Upper lobe of left lung (tissue), 6 donors: ENCODE measurements at regions not wholly inside any gene's neighbourhood (a gene's known extent, or its start where the extent isn't known, plus 50 kb on each side); places are given as distances from the start of the nearest gene placed in this dataset.
"Not testable (repeated sequence)": the region's sequence is repeated elsewhere in the genome, so short reads cannot be mapped to it uniquely, and the experiment has no call there.

Experiments
- ATAC-seq, 2 donors: fragments of 200-7000 bp; cut with Tn5 transposase; one replicate each; pipeline ENCODE4 v1.9.1; 2022; ENCODE audit warnings: mild to moderate bottlenecking in 2 of 2, moderate library complexity in 2 of 2; ENCODE audit not compliant: low FRiP score in 2 of 2
- DNase-seq, 2 donors: peaks; one replicate each; pipeline ENCODE4 v3.0.0-alpha.2; 2019 to 2020
- H3K27ac ChIP-seq, 4 donors: fragments of 200-600 bp; sonication (generic); one replicate each; pipeline ENCODE4 v1.5.1; 2016 to 2019
- H3K27me3 ChIP-seq, 4 donors: fragments of 200-600 bp; sonication (generic); one replicate each; pipeline ENCODE4 v1.5.1; 2017 to 2019
- H3K36me3 ChIP-seq, 4 donors: fragments of 200-600 bp; sonication (generic); one replicate each; pipeline ENCODE4 v1.5.1; 2016 to 2019
- H3K4me1 ChIP-seq, 4 donors: fragments of 200-600 bp; sonication (generic); one replicate each; pipeline ENCODE4 v1.5.1; 2018 to 2019
- H3K4me3 ChIP-seq, 4 donors: fragments of 200-600 bp; sonication (generic); one replicate each; pipeline ENCODE4 v1.5.1; 2017 to 2019; ENCODE audit warnings: mild to moderate bottlenecking in 2 of 4, moderate library complexity in 1 of 4
- H3K9me3 ChIP-seq, 4 donors: fragments of 200-600 bp; sonication (generic); one replicate each; pipeline ENCODE4 v1.5.1; 2018 to 2019
- CTCF ChIP-seq, 6 experiments: fragments of 450-650 bp in 4 of 6; fragments of 200-600 bp in 2 of 6; sonication (generic) in 2 of 6; IDR thresholded peaks; one replicate each; pipeline ENCODE4 v1.5.1; 2016 to 2019; ENCODE audit warnings: antibody characterized with exemption in 6 of 6
- EP300 ChIP-seq, 4 donors: sonication (generic); formaldehyde crosslinking; IDR thresholded peaks; one replicate each; pipeline ENCODE4 v1.5.1; 2017; ENCODE audit warnings: antibody characterized with exemption in 4 of 4, control low read depth in 2 of 4
- POLR2A ChIP-seq, 4 donors: fragments of 450-650 bp; IDR thresholded peaks; one replicate each; pipeline ENCODE4 v1.5.1; 2016 to 2017; ENCODE audit warnings: antibody characterized with exemption in 4 of 4, mild to moderate bottlenecking in 2 of 4
- POLR2AphosphoS5 ChIP-seq, 2 donors: sonication (generic); formaldehyde crosslinking; IDR thresholded peaks; one replicate each; pipeline ENCODE4 v1.5.1; 2017; ENCODE audit warnings: antibody characterized with exemption in 2 of 2
- WGBS, 2 donors: methylation state at CpG; one replicate each; pipeline ENCODE4 v1.1.5; 2017 to 2018; 5-methylcytosine and 5-hydroxymethylcytosine counted together
- donor health status: DM: no; HTN: no; CAD: no; lungs with moderate emphysema.
- donor health status: DM: no; HTN: yes; CAD: no; lungs with severe emphysema.

- Histone ChIP-seq H3K27ac (no peak overlapping the region), H3K36me3 (no peaks in the 10 kb centered on the region), H3K9me3 (no peaks in the 10 kb centered on the region), H3K4me1 (peaks cover 0 to 5% (median 0%) of the 10 kb centered on the region in 4 donors), H3K27me3 (no peaks in the 10 kb centered on the region), H3K4me3 (no peak overlapping the region)
- TF ChIP-seq POLR2AphosphoS5 (IDR thresholded peaks at IDR 0.05) (no peak), EP300 (IDR thresholded peaks at IDR 0.05) (no peak), POLR2A (IDR thresholded peaks at IDR 0.05) (no peak), CTCF (IDR thresholded peaks at IDR 0.05) (no peak)
- ATAC-seq (no peak), DNase-seq (peak in 1 of 2 donors; percentile 25)
- WGBS, 2 donors = 72 to 76% methylated on average over 17 of the region's 17 CpGs
These were observed 255.8 kb upstream of the FOXN3 start for GRCh38 chr14:89672636-89673511.

- TF ChIP-seq EP300 (IDR thresholded peaks at IDR 0.05) (no peak), POLR2AphosphoS5 (IDR thresholded peaks at IDR 0.05) (peak in 1 of 2 donors; percentile 9)
- Histone ChIP-seq H3K27ac (no peak overlapping the region), H3K4me3 (no peak overlapping the region), H3K4me1 (peaks cover 0 to 5% (median 0%) of the 10 kb centered on the region in 4 donors), H3K9me3 (peaks cover 0 to 3% (median 0%) of the 10 kb centered on the region in 4 donors), H3K36me3 (no peaks in the 10 kb centered on the region), H3K27me3 (no peaks in the 10 kb centered on the region)
- DNase-seq (peak; percentile 42 to 51), ATAC-seq (peak in 1 of 2 donors; percentile 40)
- WGBS, 2 donors = 66 to 78% methylated on average over 11 of the region's 11 CpGs
These were observed 252.2 kb upstream of the FOXN3 start for GRCh38 chr14:89669193-89669592.

- H3K9me3 ChIP-seq = peaks cover 0 to 3% (median 0%) of the 10 kb centered on the region in 4 donors
- no peak for TF ChIP-seq CTCF (IDR thresholded peaks at IDR 0.05)
- no peak for TF ChIP-seq POLR2AphosphoS5 (IDR thresholded peaks at IDR 0.05)
- TF ChIP-seq POLR2A (IDR thresholded peaks at IDR 0.05) = no peak
- no peak for TF ChIP-seq EP300 (IDR thresholded peaks at IDR 0.05)
- peaks cover 0 to 5% (median 0%) of the 10 kb centered on the region in 4 donors for H3K4me1 ChIP-seq
- no peak for DNase-seq
- no peak for ATAC-seq
- H3K36me3 ChIP-seq = no peaks in the 10 kb centered on the region
- no peaks in the 10 kb centered on the region for H3K27me3 ChIP-seq
- no peak overlapping the region for H3K27ac ChIP-seq
- WGBS, 2 donors = 31 to 72% methylated on average over 7 of the region's 7 CpGs
- no peak overlapping the region for H3K4me3 ChIP-seq
These were observed 250.9 kb upstream of the FOXN3 start for GRCh38 chr14:89667983-89668382.

- WGBS, 2 donors = 85 to 93% methylated on average over 7 of the region's 7 CpGs
These were observed 248.5 kb upstream of the FOXN3 start for GRCh38 chr14:89665300-89666081.

GRCh38 chr14:89661392-89661791 is 244.4 kb upstream of the FOXN3 start:
- DNase-seq = no peak
- WGBS, 2 donors = 93% methylated on average over 4 of the region's 4 CpGs
- ATAC-seq = no peak
- Histone ChIP-seq H3K9me3 (peaks cover 0 to 3% (median 0%) of the 10 kb centered on the region in 4 donors), H3K27ac (no peak overlapping the region), H3K36me3 (no peaks in the 10 kb centered on the region), H3K27me3 (no peaks in the 10 kb centered on the region), H3K4me1 (no peaks in the 10 kb centered on the region), H3K4me3 (no peak overlapping the region)
- TF ChIP-seq CTCF (IDR thresholded peaks at IDR 0.05) = no peak
- TF ChIP-seq POLR2AphosphoS5 (IDR thresholded peaks at IDR 0.05) = no peak
- TF ChIP-seq EP300 (IDR thresholded peaks at IDR 0.05) = no peak
- TF ChIP-seq POLR2A (IDR thresholded peaks at IDR 0.05) = no peak

More at GRCh38 chr14:89665300-89666081, 248.5 kb upstream of the FOXN3 start:
- not testable (repeated sequence) for H3K4me1 ChIP-seq, H3K9me3 ChIP-seq, H3K27ac ChIP-seq, DNase-seq, ATAC-seq, H3K27me3 ChIP-seq, H3K4me3 ChIP-seq, H3K36me3 ChIP-seq

- not testable (repeated sequence) for H3K27ac ChIP-seq, H3K27me3 ChIP-seq, H3K4me1 ChIP-seq, DNase-seq, ATAC-seq, H3K4me3 ChIP-seq, H3K9me3 ChIP-seq, H3K36me3 ChIP-seq
- WGBS, 2 donors = 95 to 97% methylated on average over 6 of the region's 6 CpGs
These were observed 243.7 kb upstream of the FOXN3 start for GRCh38 chr14:89660625-89661233.
